HG02884 (cell line): ENCODE measurements at regions not wholly inside any gene's neighbourhood (a gene's known extent, or its start where the extent isn't known, plus 50 kb on each side); places are given as distances from the start of the nearest gene placed in this dataset.
"Not testable (repeated sequence)": the region's sequence is repeated elsewhere in the genome, so short reads cannot be mapped to it uniquely, and the experiment has no call there.

Experiments
- ATAC-seq: cut with Tn5 transposase; IDR thresholded peaks from one replicate; pipeline ENCODE4 v1.9.1; 2021; ENCODE audit warnings: mild to moderate bottlenecking, moderate library complexity; ENCODE audit not compliant: unreplicated experiment

- ATAC-seq = no peak
Measured at GRCh38 chr6:117761610-117762009, 86.3 kb downstream of the NUS1 start.

- ATAC-seq = peak; percentile 94
Measured at GRCh38 chr6:117771403-117771802, 96.1 kb downstream of the NUS1 start.

- ATAC-seq = peak; percentile 35
Measured at GRCh38 chr6:117776441-117776840, 101.2 kb downstream of the NUS1 start.

- ATAC-seq = no peak
Measured at GRCh38 chr6:117781550-117781949, 106.3 kb downstream of the NUS1 start.

- no peak for ATAC-seq
Measured at GRCh38 chr6:117783279-117783678, 108.0 kb downstream of the NUS1 start.

GRCh38 chr6:117791012-117791411, 115.7 kb downstream of the NUS1 start:
- no peak for ATAC-seq

GRCh38 chr6:117795234-117795633, 111.8 kb upstream of the SLC35F1 start:
- no peak for ATAC-seq

GRCh38 chr6:117798819-117799218, 108.2 kb upstream of the SLC35F1 start:
- not testable (repeated sequence) for ATAC-seq

GRCh38 chr6:117810269-117810668, 96.8 kb upstream of the SLC35F1 start:
- ATAC-seq = no peak

GRCh38 chr6:117817499-117817898, 89.6 kb upstream of the SLC35F1 start:
- ATAC-seq = no peak

GRCh38 chr6:117817992-117818391, 89.1 kb upstream of the SLC35F1 start:
- no peak for ATAC-seq

- no peak for ATAC-seq
Measured at GRCh38 chr6:117818449-117818848, 88.6 kb upstream of the SLC35F1 start.

- ATAC-seq = peak; percentile 50
Measured at GRCh38 chr6:117829594-117830319, 77.3 kb upstream of the SLC35F1 start.

GRCh38 chr6:117837261-117837660, 69.8 kb upstream of the SLC35F1 start:
- no peak for ATAC-seq

- no peak for ATAC-seq
Measured at GRCh38 chr6:117840541-117840983, 66.5 kb upstream of the SLC35F1 start.

- no peak for ATAC-seq
Measured at GRCh38 chr6:117847912-117848311, 59.2 kb upstream of the SLC35F1 start.

GRCh38 chr6:117849087-117849486, 58.0 kb upstream of the SLC35F1 start:
- no peak for ATAC-seq
